Mucosa of gallbladder (tissue), 1 donor: ENCODE measurements at regions not wholly inside any gene's neighbourhood (a gene's known extent, or its start where the extent isn't known, plus 50 kb on each side); places are given as distances from the start of the nearest gene placed in this dataset.

ENCODE experiments used
- DNase-seq: peaks from one replicate; pipeline ENCODE4 v3.0.0-alpha.2; 2020; ENCODE audit warnings: low spot score
- donor health status: DM: no; HTN: no; CAD: no.

DNA sequence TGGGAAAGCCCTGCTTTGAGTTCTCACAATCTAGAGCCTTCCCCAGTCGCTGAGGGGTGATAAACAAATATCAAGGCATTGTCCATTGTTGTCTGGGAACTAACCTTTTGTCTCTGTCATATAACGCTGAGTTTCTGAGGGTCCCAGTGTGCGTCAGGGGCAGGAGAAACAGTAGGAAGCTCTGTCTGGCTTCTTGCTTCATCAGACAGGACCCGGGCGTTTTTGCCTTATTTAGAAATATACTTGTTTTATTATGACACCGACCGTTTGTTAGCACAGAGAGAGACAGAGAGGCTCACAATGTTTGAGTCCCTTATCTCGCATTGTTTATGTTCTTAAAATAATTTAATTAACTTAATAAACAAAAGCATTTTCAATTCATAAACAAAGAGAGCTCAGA lies 204.9 kb upstream of the GAS1 start:
- DNase-seq: no peak

DNA sequence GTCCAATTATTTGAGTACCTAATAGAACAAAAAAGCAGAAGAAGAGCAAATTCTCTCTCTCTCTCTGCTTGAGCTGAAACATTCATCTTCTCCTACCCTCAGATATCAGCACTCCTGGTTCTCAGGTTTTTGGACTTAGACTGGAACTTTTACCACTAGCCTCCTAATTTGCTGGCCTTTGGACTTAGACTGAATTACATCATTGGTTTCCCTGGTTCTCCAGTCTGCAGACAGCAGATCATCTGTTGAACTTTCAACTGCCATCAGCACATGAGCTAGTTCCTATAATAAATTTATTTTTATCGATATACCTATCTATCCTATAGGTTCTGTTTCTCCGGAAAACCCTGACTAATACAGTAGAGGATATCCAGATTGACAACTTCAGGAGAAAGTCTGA lies 208.9 kb upstream of the GAS1 start:
- DNase-seq: no peak

GRCh38 chr9:87157366-87158031 lies 210.2 kb upstream of the GAS1 start:
- DNase-seq: no peak

- no peak for DNase-seq
These were observed 211.5 kb upstream of the GAS1 start for GRCh38 chr9:87158765-87159164.

- no peak for DNase-seq
These were observed 213.1 kb upstream of the GAS1 start for GRCh38 chr9:87160148-87161102.

DNA sequence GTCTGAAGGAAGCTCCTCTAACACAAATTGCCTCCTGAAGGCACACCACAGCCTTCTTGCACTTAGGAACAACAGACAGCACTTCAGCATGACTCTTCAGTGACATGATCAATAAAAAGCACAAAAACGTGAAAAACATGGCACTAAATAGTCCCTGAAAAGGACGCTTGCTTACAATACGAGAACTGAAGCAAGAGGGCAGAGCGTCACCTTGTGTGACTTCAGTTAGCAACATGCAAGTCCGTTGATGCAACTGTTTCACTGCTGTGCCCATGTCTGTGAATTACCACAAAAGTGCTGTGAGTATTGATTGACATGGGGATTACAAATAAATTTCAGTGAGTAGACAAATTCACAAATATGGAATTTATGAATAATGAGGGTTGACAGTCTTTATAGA lies 219.9 kb upstream of the GAS1 start:
- DNase-seq: no peak

DNA sequence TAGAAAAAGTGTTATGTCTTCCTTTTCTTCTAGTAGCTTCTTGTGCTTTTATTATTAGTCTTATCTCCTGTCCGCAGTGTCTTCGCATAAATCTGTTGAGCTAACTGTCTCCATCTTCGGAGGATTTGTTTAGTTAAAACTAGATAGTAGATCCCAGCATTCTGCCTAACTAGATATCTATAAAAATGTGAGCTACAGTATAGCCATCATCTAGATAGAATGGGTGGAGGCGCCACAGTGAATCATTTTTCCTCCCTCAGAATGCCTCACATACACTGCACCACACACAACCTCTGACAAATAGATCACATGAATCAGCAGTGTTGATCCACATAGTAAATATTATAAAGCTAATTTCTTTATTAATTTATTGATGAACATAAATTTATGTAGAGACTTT lies 220.3 kb upstream of the GAS1 start:
- DNase-seq: no peak

DNA sequence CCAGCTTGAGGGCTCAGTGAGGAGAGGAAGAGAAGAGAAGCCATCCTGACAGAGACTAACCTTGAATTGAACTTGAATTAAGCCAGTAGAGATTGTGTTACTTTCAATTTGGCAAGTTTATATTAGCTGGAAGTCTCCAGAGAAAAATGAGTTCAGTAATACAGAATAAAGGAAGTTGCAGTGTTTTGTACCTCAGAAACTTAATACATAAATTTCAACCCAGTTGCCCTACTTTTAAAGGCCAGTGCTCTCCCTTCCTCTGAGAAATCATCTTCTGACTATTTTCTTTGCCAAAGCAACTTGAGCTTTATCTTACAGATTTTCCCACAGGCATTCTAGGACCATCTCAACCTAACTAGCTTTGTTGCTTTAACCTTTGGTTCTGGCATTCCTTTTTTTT lies 231.0 kb upstream of the GAS1 start:
- no peak for DNase-seq

GRCh38 chr9:87179553-87180340 lies 232.4 kb upstream of the GAS1 start:
- no peak for DNase-seq

DNA sequence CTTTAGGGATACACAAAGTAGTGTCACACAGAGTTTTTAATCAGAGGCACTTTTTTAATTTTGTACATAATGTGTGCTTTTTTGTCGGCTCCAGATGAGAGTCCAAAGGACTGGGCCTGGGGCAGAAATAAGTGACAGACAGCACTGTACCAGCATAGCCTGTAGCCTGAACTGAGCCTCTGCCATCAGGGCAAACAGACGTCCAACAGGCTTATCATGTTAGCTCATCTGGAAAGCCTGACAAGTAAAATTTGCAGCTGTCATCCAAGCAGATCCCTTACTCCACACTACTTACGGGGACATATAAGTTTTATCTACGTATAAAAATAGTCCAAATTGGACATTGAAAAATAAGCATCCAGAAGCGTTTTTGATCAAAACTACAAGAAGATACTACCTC lies 233.1 kb upstream of the GAS1 start:
- DNase-seq: no peak

GRCh38 chr9:87180841-87181240 lies 233.5 kb upstream of the GAS1 start:
- no peak for DNase-seq

GRCh38 chr9:87181670-87182069 lies 234.4 kb upstream of the GAS1 start:
- DNase-seq: no peak

DNA sequence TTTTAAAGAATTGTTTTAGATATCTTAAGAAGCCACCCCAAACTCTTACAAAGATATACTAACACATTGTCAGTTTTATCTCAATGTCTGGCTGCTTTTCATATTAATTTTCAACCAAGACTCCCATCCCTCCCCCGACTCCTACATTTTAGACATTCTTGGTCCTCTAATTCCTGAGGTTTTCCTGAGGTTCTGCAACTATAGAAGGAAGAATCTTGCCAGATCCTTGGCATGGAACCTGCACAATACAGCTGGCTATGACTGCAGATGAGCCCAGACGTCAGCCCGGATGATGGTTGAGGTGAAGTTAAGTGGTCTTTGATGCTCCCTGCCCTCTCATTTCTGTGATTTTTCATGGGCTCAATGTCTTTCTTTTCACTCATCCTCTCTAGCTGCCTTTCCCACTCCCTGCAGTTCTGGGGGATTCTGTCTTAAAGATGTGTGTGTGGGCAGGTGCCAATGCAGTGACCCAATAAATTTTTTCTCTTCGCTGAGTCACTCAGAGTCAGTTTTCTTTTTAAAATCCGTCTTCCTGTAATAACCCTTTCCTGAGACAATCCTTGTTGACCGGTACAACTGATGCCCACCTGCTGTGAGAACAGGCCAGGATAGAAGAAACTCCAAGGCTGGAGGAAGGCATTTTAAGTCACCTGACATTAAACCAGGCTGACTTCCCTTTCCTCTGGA lies 237.8 kb upstream of the GAS1 start:
- no peak for DNase-seq

GRCh38 chr9:87187656-87188055 lies 240.3 kb upstream of the GAS1 start:
- no peak for DNase-seq

DNA sequence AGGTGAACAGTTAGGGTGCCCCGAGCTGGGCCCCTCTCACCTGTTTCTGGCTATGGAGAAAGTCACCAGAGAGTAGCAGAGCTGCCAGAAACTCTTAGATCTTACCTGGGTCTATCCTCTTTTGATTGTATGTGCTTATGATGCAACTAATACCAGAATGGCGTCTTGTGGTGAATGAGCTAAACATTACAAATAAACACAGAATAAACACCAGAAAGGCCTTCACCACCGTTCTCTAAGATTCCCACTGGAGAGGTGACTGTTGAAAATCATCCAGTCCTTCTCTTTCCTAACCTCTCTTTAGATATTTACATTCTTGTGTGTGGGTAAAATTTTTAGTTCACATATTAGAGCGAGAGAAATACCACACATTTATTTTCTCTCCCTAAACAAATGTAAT lies 241.7 kb upstream of the GAS1 start:
- DNase-seq: no peak

- no peak for DNase-seq
These were observed 245.8 kb upstream of the GAS1 start for GRCh38 chr9:87193151-87193550.

DNA sequence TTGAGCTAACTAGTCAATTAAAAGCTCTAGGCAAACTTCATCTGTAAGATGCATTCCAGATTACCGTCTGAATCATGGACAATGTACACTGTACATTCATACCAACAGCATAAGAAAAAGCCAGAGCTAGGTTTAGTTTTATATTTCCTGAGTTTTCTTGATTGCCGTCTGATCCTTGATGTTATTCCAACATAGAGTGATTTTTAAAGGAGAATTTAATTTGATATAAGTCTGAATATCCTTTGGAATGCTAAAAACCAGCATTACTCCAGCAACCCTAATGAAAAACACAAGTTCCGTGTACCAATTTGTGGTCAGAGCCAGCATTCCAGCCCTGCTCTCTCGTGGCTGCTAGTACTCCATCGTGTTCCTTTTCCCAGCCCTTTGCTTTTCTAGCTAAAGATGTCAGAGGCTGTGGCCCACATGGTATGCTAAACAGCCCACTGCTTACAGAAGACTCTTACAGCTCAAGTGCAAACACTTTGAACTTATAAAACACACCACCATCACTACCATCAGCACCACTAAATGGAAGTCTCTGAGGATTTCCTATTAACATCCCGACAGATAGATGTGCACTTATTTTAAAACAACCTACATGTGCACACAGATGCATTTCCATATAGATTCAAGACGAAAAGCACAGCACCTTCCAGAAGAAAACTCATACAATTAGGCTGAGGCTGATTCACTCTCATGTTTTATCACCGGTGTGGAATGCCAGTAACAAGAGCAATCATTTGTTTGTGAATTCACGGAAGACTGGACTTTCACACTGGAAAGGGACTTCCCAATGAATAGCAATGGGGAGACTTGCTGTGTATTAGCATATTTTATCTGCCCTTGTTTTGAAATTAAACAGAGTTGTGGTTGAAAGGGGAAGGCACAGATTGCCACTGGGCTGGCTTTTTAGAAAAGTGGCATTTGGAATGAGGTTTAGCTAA lies 246.9 kb upstream of the GAS1 start:
- DNase-seq: peak; percentile 13

DNA sequence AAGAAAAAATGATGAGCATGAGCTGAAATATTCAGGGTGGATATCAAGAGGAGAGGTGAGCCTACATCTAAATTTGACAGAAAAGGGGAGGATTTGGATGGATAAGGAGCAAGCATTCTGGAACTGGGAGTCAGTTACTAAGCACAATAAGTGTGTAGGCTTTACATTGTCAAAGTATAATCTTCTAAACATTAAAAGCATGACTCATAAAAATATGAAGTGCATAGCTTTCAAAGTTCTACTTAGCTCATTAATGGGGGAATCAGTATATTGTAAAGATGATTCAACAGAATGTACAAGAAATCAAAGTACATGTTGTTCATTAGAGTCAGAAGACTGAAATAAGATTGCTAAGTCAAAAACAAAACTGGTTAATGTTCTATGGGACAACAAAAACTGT lies 248.0 kb upstream of the GAS1 start:
- no peak for DNase-seq

DNA sequence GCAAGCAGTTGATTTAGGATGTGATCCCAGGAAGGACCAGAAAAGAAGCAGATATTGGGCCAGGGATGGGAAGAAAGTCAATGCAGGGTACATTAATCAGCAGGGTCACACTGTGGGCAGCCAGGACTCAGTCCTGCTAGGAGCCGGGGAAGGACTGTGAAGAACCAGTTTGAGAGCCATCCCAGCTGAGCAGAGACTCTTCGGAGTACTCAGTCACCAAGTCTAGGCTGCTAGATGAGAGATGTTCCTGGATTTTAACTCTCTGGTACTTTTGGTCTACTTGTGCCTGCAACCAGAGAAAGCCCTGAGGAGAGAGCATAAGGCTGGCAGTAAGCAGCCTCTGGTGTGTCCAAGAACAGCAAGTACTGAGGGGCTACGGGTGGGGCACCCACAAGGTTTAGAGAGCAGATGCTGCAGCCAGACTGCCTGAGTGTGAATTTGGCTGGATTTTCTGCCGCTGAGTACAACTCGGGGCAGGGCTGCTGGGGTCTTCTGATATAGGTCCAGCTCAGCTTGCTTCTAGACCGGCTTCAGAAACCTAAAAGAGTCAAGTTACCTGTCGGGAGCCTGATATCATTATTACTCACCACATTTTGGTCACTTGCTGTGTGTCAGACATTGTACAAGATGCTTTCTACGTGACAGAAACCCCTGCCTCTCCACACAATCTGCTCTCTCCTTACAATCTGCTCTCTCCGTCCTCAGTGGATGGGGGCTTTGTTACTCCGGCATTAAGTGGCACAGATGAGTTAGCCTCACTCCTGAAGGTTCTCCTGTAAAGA lies 250.2 kb upstream of the GAS1 start:
- DNase-seq: no peak

- no peak for DNase-seq
These were observed 251.4 kb upstream of the GAS1 start for GRCh38 chr9:87198716-87199115.
